SK-N-SH treated with all-trans-retinoic acid at 6 μM for 48 hours (cell line): ENCODE measurements at regions not wholly inside any gene's neighbourhood (a gene's known extent, or its start where the extent isn't known, plus 50 kb on each side); places are given as distances from the start of the nearest gene placed in this dataset.

Source experiments
- ATAC-seq: fragments of 200-7000 bp; cut with Tn5 transposase; 3 replicates; pipeline ENCODE4 v1.9.1; 2020; ENCODE audit warnings: mild to moderate bottlenecking, moderate library complexity
- ARNTL ChIP-seq: fragments of 450-650 bp; formaldehyde crosslinking; IDR thresholded peaks from 2 replicates; pipeline ENCODE4 v1.5.0; 2020; ENCODE audit warnings: low read depth, mild to moderate bottlenecking, moderate library complexity, borderline replicate concordance
- BACH2 ChIP-seq: fragments of 250-450 bp; sonication (Bioruptor Pico); IDR thresholded peaks from 2 replicates; pipeline ENCODE4 v1.9.0; 2021; ENCODE audit warnings: mild to moderate bottlenecking, borderline replicate concordance
- CSDC2 ChIP-seq: fragments of 250-450 bp; sonication (Bioruptor Pico); IDR thresholded peaks from 2 replicates; pipeline ENCODE4 v1.5.0; 2020; ENCODE audit warnings: mild to moderate bottlenecking, moderate library complexity
- ESRRG ChIP-seq: fragments of 250-450 bp; sonication (Bioruptor Pico); IDR thresholded peaks from 2 replicates; pipeline ENCODE4 v1.6.1; 2021; ENCODE audit warnings: mild to moderate bottlenecking
- GLIS3 ChIP-seq: fragments of 250-450 bp; sonication (Bioruptor Pico); IDR thresholded peaks from 2 replicates; pipeline ENCODE4 v1.5.0; 2020; ENCODE audit warnings: mild to moderate bottlenecking, moderate library complexity
- ISL1 ChIP-seq: fragments of 250-450 bp; sonication (Bioruptor Pico); IDR thresholded peaks from 2 replicates; pipeline ENCODE4 v2.1.2; 2022; ENCODE audit warnings: mild to moderate bottlenecking, moderate library complexity
- OSR1 ChIP-seq: fragments of 250-450 bp; sonication (Bioruptor Pico); IDR thresholded peaks from 2 replicates; pipeline ENCODE4 v1.8.0; 2022; ENCODE audit warnings: moderate library complexity, mild to moderate bottlenecking, inconsistent platforms
- PPARA ChIP-seq: fragments of 250-450 bp; sonication (Bioruptor Pico); IDR thresholded peaks from 2 replicates; pipeline ENCODE4 v1.5.0; 2020; ENCODE audit warnings: mild to moderate bottlenecking, borderline replicate concordance
- RARB ChIP-seq: fragments of 250-450 bp; sonication (Bioruptor Pico); IDR thresholded peaks from 2 replicates; pipeline ENCODE4 v1.8.0; 2021; ENCODE audit warnings: mild to moderate bottlenecking, moderate library complexity
- SNAI2 ChIP-seq: fragments of 250-450 bp; sonication (Bioruptor Pico); IDR thresholded peaks from 2 replicates; pipeline ENCODE4 v1.5.0; 2020; ENCODE audit warnings: mild to moderate bottlenecking, moderate library complexity
- TCF4 ChIP-seq: fragments of 250-450 bp; sonication (Bioruptor Pico); IDR thresholded peaks from 2 replicates; pipeline ENCODE4 v1.8.0; 2021; ENCODE audit warnings: mild to moderate bottlenecking, moderate library complexity, borderline replicate concordance
- TOX ChIP-seq: fragments of 250-450 bp; sonication (Bioruptor Pico); IDR thresholded peaks from 2 replicates; pipeline ENCODE4 v1.8.0; 2021; ENCODE audit warnings: mild to moderate bottlenecking, moderate library complexity, borderline replicate concordance
- ZFP3 ChIP-seq: fragments of 250-450 bp; sonication (Bioruptor Pico); IDR thresholded peaks from 2 replicates; pipeline ENCODE4 v1.5.0; 2020; ENCODE audit warnings: mild to moderate bottlenecking, moderate library complexity
- ZFP30 ChIP-seq: fragments of 450-650 bp; formaldehyde crosslinking; IDR thresholded peaks from 2 replicates; pipeline ENCODE4 v1.5.0; 2022; ENCODE audit warnings: mild to moderate bottlenecking, moderate library complexity
- ZNF565 ChIP-seq: fragments of 450-650 bp; formaldehyde crosslinking; conservative IDR thresholded peaks from 2 replicates; pipeline ENCODE4 v1.5.0; 2020; ENCODE audit warnings: low read depth, mild to moderate bottlenecking, moderate library complexity
- ZNF70 ChIP-seq: fragments of 450-650 bp; formaldehyde crosslinking; IDR thresholded peaks from 2 replicates; pipeline ENCODE4 v1.5.0; 2020; ENCODE audit warnings: mild to moderate bottlenecking, moderate library complexity
- ZNF8 ChIP-seq: fragments of 450-650 bp; formaldehyde crosslinking; IDR thresholded peaks from 2 replicates; pipeline ENCODE4 v1.5.0; 2020; ENCODE audit warnings: mild to moderate bottlenecking, moderate library complexity
- TF ChIP-seq, protein P1 (sequence below): fragments of 250-450 bp; sonication (Bioruptor Pico); IDR thresholded peaks from 2 replicates; pipeline ENCODE4 v1.8.0; 2021; ENCODE audit warnings: low read depth, mild to moderate bottlenecking, moderate library complexity, borderline replicate concordance
- TF ChIP-seq, protein P2 (sequence below): fragments of 250-450 bp; sonication (Bioruptor Pico); IDR thresholded peaks from 2 replicates; pipeline ENCODE4 v1.5.1; 2020; ENCODE audit warnings: low read depth, mild to moderate bottlenecking, moderate library complexity
- TF ChIP-seq, protein P3 (sequence below): fragments of 250-450 bp; sonication (Bioruptor Pico); IDR thresholded peaks from 2 replicates; pipeline ENCODE4 v1.5.0; 2020; ENCODE audit warnings: mild to moderate bottlenecking, moderate library complexity
- TF ChIP-seq, protein P4 (sequence below): fragments of 250-450 bp; sonication (Bioruptor Pico); IDR thresholded peaks from 2 replicates; pipeline ENCODE4 v1.8.0; 2020; ENCODE audit warnings: mild to moderate bottlenecking, moderate library complexity, borderline replicate concordance
- TF ChIP-seq, protein P5 (sequence below): fragments of 250-450 bp; sonication (Bioruptor Pico); IDR thresholded peaks from 2 replicates; pipeline ENCODE4 v1.5.1; 2021; ENCODE audit warnings: mild to moderate bottlenecking, moderate library complexity

DNA sequence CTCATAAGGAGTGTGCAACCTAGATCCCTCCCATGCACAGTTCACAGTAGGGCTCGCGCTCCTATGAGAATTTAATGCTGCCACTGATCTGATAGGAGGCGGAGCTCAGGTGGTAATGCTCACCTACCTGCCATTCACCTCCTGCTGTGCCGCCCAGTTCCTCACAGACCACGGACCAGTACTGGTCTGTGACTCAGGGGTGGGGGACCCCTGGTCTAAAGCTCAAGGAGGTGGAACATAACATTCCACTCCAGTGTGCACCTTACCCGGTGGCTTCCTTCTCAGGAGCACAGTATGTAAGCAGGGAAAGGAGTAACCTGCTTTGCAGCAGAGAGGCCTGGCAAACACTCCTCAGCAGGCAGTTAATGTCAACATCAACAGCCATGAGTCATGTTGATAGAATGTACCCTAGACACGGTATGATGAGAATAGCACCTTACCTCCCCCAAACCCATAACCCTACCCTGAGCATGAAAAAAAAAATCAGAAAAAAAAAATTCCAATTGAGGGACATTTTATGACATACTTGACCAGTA lies 273.5 kb downstream of the FGFR2 start:
- no peak for ATAC-seq
- TF ChIP-seq, protein P1, sequence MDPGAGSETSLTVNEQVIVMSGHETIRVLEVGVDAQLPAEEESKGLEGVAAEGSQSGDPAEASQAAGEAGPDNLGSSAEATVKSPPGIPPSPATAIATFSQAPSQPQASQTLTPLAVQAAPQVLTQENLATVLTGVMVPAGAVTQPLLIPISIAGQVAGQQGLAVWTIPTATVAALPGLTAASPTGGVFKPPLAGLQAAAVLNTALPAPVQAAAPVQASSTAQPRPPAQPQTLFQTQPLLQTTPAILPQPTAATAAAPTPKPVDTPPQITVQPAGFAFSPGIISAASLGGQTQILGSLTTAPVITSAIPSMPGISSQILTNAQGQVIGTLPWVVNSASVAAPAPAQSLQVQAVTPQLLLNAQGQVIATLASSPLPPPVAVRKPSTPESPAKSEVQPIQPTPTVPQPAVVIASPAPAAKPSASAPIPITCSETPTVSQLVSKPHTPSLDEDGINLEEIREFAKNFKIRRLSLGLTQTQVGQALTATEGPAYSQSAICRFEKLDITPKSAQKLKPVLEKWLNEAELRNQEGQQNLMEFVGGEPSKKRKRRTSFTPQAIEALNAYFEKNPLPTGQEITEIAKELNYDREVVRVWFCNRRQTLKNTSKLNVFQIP (CRISPR knock-in tag), result no peak
- TF ChIP-seq ZNF8 (CRISPR knock-in tag) (no peak), ZFP30 (CRISPR knock-in tag) (no peak), RARB (CRISPR knock-in tag) (no peak), ZNF70 (CRISPR knock-in tag) (no peak), ZNF565 (no peak), TOX (CRISPR knock-in tag) (no peak)
- TF ChIP-seq, protein P2, sequence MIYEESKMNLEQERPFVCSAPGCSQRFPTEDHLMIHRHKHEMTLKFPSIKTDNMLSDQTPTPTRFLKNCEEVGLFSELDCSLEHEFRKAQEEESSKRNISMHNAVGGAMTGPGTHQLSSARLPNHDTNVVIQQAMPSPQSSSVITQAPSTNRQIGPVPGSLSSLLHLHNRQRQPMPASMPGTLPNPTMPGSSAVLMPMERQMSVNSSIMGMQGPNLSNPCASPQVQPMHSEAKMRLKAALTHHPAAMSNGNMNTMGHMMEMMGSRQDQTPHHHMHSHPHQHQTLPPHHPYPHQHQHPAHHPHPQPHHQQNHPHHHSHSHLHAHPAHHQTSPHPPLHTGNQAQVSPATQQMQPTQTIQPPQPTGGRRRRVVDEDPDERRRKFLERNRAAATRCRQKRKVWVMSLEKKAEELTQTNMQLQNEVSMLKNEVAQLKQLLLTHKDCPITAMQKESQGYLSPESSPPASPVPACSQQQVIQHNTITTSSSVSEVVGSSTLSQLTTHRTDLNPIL, result no peak

DNA sequence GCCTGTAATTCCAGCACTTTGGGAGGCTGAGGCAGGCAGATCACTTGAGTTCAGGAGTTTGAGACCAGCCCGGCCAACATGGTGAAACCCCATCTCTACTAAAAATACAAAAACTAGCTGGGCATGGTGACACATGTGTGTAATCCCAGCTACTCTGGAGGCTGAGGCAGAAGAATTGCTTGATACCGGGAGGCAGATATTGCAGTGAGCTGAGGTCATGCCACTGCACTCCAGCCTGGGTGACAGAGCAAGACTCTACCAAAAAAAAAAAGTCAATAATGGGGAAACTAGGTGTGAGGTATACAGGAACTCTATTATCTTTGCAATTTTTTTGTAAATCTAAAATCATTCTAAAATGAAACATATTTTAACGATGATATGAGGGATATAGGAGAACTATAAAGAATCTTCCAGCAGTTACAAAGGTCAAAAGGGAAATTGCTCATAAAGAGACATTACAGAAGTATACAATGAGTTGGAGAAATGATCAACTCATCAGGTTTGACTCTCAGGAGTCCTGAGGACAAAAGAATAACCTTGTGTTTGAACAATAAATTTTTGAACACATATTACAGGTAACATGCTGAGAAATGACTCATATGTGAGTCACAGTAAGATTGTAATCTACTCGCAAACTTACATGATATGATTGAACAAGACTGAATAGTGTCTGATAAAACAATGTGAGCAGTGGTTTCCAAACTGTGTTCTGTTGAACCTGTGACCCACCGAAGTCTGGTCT lies 272.6 kb downstream of the FGFR2 start:
- ATAC-seq, result no peak
- TF ChIP-seq GLIS3 (CRISPR knock-in tag) (no peak), ZFP3 (CRISPR knock-in tag) (no peak), ZNF8 (CRISPR knock-in tag) (no peak), ZNF70 (CRISPR knock-in tag) (no peak), ZNF565 (no peak), RARB (CRISPR knock-in tag) (no peak), BACH2 (no peak), OSR1 (CRISPR knock-in tag) (no peak), TCF4 (no peak), ESRRG (no peak), PPARA (CRISPR knock-in tag) (no peak), ISL1 (CRISPR knock-in tag) (no peak), ARNTL (CRISPR knock-in tag) (no peak), SNAI2 (CRISPR knock-in tag) (no peak), CSDC2 (no peak)
- TF ChIP-seq, protein P3, sequence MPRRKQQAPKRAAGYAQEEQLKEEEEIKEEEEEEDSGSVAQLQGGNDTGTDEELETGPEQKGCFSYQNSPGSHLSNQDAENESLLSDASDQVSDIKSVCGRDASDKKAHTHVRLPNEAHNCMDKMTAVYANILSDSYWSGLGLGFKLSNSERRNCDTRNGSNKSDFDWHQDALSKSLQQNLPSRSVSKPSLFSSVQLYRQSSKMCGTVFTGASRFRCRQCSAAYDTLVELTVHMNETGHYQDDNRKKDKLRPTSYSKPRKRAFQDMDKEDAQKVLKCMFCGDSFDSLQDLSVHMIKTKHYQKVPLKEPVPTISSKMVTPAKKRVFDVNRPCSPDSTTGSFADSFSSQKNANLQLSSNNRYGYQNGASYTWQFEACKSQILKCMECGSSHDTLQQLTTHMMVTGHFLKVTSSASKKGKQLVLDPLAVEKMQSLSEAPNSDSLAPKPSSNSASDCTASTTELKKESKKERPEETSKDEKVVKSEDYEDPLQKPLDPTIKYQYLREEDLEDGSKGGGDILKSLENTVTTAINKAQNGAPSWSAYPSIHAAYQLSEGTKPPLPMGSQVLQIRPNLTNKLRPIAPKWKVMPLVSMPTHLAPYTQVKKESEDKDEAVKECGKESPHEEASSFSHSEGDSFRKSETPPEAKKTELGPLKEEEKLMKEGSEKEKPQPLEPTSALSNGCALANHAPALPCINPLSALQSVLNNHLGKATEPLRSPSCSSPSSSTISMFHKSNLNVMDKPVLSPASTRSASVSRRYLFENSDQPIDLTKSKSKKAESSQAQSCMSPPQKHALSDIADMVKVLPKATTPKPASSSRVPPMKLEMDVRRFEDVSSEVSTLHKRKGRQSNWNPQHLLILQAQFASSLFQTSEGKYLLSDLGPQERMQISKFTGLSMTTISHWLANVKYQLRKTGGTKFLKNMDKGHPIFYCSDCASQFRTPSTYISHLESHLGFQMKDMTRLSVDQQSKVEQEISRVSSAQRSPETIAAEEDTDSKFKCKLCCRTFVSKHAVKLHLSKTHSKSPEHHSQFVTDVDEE (CRISPR knock-in tag), result no peak
- TF ChIP-seq, protein P4, sequence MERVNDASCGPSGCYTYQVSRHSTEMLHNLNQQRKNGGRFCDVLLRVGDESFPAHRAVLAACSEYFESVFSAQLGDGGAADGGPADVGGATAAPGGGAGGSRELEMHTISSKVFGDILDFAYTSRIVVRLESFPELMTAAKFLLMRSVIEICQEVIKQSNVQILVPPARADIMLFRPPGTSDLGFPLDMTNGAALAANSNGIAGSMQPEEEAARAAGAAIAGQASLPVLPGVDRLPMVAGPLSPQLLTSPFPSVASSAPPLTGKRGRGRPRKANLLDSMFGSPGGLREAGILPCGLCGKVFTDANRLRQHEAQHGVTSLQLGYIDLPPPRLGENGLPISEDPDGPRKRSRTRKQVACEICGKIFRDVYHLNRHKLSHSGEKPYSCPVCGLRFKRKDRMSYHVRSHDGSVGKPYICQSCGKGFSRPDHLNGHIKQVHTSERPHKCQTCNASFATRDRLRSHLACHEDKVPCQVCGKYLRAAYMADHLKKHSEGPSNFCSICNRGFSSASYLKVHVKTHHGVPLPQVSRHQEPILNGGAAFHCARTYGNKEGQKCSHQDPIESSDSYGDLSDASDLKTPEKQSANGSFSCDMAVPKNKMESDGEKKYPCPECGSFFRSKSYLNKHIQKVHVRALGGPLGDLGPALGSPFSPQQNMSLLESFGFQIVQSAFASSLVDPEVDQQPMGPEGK, result no peak
- TF ChIP-seq, protein P1 (CRISPR knock-in tag), result no peak
- TF ChIP-seq, protein P5, sequence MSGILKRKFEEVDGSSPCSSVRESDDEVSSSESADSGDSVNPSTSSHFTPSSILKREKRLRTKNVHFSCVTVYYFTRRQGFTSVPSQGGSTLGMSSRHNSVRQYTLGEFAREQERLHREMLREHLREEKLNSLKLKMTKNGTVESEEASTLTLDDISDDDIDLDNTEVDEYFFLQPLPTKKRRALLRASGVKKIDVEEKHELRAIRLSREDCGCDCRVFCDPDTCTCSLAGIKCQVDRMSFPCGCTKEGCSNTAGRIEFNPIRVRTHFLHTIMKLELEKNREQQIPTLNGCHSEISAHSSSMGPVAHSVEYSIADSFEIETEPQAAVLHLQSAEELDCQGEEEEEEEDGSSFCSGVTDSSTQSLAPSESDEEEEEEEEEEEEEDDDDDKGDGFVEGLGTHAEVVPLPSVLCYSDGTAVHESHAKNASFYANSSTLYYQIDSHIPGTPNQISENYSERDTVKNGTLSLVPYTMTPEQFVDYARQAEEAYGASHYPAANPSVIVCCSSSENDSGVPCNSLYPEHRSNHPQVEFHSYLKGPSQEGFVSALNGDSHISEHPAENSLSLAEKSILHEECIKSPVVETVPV (CRISPR knock-in tag), result no peak
- TF ChIP-seq, protein P2, result no peak
